ENCODE measurements at regions not wholly inside any gene's neighbourhood (a gene's known extent, or its start where the extent isn't known, plus 50 kb on each side); places are given as distances from the start of the nearest gene placed in this dataset.

DNA sequence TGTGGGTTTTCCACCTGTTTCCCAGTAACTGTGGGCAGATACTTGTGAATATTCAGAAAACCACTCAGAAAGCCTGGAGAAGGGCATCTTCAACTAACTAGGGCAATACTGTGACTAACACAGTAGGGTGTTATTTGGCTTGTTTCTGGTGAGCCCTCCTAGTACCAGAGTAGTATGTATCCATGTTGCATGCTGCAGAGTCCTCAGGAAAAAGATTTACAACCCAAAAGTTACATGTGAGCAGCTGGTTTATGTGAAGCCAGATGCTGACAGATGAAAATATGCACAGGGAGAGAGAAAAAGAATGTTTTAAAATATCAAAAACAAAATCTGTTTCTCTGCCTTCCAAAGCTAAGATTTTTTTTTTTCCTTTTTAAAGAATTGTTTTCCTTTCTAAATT, 333.2 kb upstream of the UBE2E3 start:
- Histone ChIP-seq H3K27ac (no peak overlapping the region), H3K4me3 (no peak overlapping the region), H3K36me3 (no peaks in the 10 kb centered on the region), H3K4me1 (no peaks in the 10 kb centered on the region), H3K27me3 (no peaks in the 10 kb centered on the region), H3K9me3 (no peaks in the 10 kb centered on the region)
- TF ChIP-seq, protein P1, sequence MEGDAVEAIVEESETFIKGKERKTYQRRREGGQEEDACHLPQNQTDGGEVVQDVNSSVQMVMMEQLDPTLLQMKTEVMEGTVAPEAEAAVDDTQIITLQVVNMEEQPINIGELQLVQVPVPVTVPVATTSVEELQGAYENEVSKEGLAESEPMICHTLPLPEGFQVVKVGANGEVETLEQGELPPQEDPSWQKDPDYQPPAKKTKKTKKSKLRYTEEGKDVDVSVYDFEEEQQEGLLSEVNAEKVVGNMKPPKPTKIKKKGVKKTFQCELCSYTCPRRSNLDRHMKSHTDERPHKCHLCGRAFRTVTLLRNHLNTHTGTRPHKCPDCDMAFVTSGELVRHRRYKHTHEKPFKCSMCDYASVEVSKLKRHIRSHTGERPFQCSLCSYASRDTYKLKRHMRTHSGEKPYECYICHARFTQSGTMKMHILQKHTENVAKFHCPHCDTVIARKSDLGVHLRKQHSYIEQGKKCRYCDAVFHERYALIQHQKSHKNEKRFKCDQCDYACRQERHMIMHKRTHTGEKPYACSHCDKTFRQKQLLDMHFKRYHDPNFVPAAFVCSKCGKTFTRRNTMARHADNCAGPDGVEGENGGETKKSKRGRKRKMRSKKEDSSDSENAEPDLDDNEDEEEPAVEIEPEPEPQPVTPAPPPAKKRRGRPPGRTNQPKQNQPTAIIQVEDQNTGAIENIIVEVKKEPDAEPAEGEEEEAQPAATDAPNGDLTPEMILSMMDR (IDR thresholded peaks at IDR 0.05): no peak
- no peak for TF ChIP-seq POLR2A (IDR thresholded peaks at IDR 0.05)
- no peak for DNase-seq

- TF ChIP-seq POLR2A (IDR thresholded peaks at IDR 0.05): no peak
- TF ChIP-seq, protein P1 (IDR thresholded peaks at IDR 0.05): no peak
- Histone ChIP-seq H3K27me3 (no peaks in the 10 kb centered on the region), H3K4me3 (no peak overlapping the region), H3K4me1 (no peaks in the 10 kb centered on the region), H3K9me3 (no peaks in the 10 kb centered on the region), H3K36me3 (no peaks in the 10 kb centered on the region), H3K27ac (no peak overlapping the region)
- no peak for DNase-seq
Measured at GRCh38 chr2:180646756-180647155, 333.6 kb upstream of the UBE2E3 start.

GRCh38 chr2:180644709-180645108, 335.7 kb upstream of the UBE2E3 start:
- DNase-seq: no peak
- TF ChIP-seq, protein P1 (IDR thresholded peaks at IDR 0.05): no peak
- no peak for TF ChIP-seq POLR2A (IDR thresholded peaks at IDR 0.05)
- Histone ChIP-seq H3K36me3 (no peaks in the 10 kb centered on the region), H3K27me3 (no peaks in the 10 kb centered on the region), H3K4me3 (no peak overlapping the region), H3K9me3 (no peaks in the 10 kb centered on the region), H3K4me1 (no peaks in the 10 kb centered on the region), H3K27ac (no peak overlapping the region)

GRCh38 chr2:180630756-180631155, 349.6 kb upstream of the UBE2E3 start:
- DNase-seq: no peak
- H3K27ac ChIP-seq: no peak overlapping the region
- TF ChIP-seq POLR2A (IDR thresholded peaks at IDR 0.05): no peak
- TF ChIP-seq, protein P1 (IDR thresholded peaks at IDR 0.05): no peak
- H3K4me1 ChIP-seq: no peaks in the 10 kb centered on the region
- H3K9me3 ChIP-seq: no peaks in the 10 kb centered on the region
- no peak overlapping the region for H3K4me3 ChIP-seq
- no peaks in the 10 kb centered on the region for H3K27me3 ChIP-seq
- H3K36me3 ChIP-seq: no peaks in the 10 kb centered on the region

GRCh38 chr2:180625006-180625844, 355.2 kb upstream of the UBE2E3 start:
- Histone ChIP-seq H3K4me3 (no peak overlapping the region), H3K4me1 (no peaks in the 10 kb centered on the region), H3K9me3 (no peaks in the 10 kb centered on the region), H3K27me3 (no peaks in the 10 kb centered on the region), H3K36me3 (no peaks in the 10 kb centered on the region), H3K27ac (no peak overlapping the region)
- TF ChIP-seq, protein P1 (IDR thresholded peaks at IDR 0.05): no peak
- no peak for TF ChIP-seq POLR2A (IDR thresholded peaks at IDR 0.05)
- no peak for DNase-seq

Measured in Peyer's patch (tissue), 4 donors.